ENCODE measurements at regions not wholly inside any gene's neighbourhood (a gene's known extent, or its start where the extent isn't known, plus 50 kb on each side); places are given as distances from the start of the nearest gene placed in this dataset.

DNA sequence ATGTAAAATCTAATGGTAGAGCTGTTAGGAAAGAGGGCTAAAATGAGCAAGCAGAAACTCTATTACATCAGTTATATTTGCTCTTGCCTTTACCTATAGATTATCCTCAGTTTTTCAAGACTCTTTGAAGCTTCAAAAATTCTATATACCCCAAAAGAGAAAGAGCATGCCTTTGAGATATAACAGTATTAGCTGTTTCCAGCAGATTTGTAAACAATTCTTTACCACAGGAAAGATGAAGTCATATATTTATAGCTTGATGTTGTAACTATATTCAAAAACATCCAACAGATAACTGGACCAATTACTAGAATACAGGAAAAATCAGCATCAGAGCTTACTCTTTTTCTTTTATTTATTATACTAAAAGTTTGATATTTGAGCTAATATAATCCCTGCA, 416.2 kb upstream of the TPK1 start:
- no peak overlapping the region for H2AFZ ChIP-seq (ENCODE audit: low read depth, low read length)
- in situ Hi-C loops (cut with MboI): no loop called here
- H3K27me3 ChIP-seq (ENCODE audit: control insufficient read depth in 2 of 2, insufficient read depth in 2 of 2, low read length in 2 of 2): no peaks in the 10 kb centered on the region
- H3K27ac ChIP-seq (ENCODE audit: extremely low read depth, low read depth, low read length): no peak overlapping the region
- intact Hi-C loops (cut with micrococcal nuclease): no loop called here
- DNase-seq (ENCODE audit: extremely low read depth in 1 of 4, low spot score in 3 of 4) (no peak), FAIRE-seq (no peak), ATAC-seq (no peak)
- no peaks in the 10 kb centered on the region for H3K36me3 ChIP-seq (ENCODE audit: control insufficient read depth, insufficient read depth, low read length)
- no TSS peak for BruUV-seq (replicated peaks)
- H3K9ac ChIP-seq (ENCODE audit: insufficient read depth in 1 of 2, low read depth in 2 of 2, low read length in 2 of 2): no peak overlapping the region
- H3K4me2 ChIP-seq (ENCODE audit: insufficient read depth, low read length): no peak overlapping the region
- ChIA-PET POLR2A (interaction anchor here (0.7 kb wide), 1 partner anchor 14 kb away, joined by 3 read pairs; no protein-coding TSS in a partner anchor), CTCF (ENCODE audit: low intra/inter-chr PET ratio) (no interaction called here)
- H3K9me1 ChIP-seq (ENCODE audit: control insufficient read depth, insufficient read depth, low read length): no peaks in the 10 kb centered on the region
- H4K20me1 ChIP-seq (replicated peaks; ENCODE audit: control insufficient read depth, insufficient read depth, low read length): no peaks in the 10 kb centered on the region
- no peak overlapping the region for H3K4me3 ChIP-seq
- no peaks in the 10 kb centered on the region for H3K79me2 ChIP-seq (ENCODE audit: control insufficient read depth, insufficient read depth, low read length)
- H3K4me1 ChIP-seq (replicated peaks in 1 of 2; ENCODE audit: control insufficient read depth in 2 of 2, insufficient read depth in 2 of 2, low read length in 2 of 2): no peaks in the 10 kb centered on the region
- TF ChIP-seq, protein P1, sequence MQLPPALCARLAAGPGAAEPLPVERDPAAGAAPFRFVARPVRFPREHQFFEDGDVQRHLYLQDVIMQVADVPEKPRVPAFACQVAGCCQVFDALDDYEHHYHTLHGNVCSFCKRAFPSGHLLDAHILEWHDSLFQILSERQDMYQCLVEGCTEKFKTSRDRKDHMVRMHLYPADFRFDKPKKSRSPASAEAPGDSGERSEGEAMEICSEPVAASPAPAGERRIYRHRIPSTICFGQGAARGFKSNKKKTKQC (CRISPR knock-in tag; IDR thresholded peaks at IDR 0.05): no peak
- TF ChIP-seq, protein P2, sequence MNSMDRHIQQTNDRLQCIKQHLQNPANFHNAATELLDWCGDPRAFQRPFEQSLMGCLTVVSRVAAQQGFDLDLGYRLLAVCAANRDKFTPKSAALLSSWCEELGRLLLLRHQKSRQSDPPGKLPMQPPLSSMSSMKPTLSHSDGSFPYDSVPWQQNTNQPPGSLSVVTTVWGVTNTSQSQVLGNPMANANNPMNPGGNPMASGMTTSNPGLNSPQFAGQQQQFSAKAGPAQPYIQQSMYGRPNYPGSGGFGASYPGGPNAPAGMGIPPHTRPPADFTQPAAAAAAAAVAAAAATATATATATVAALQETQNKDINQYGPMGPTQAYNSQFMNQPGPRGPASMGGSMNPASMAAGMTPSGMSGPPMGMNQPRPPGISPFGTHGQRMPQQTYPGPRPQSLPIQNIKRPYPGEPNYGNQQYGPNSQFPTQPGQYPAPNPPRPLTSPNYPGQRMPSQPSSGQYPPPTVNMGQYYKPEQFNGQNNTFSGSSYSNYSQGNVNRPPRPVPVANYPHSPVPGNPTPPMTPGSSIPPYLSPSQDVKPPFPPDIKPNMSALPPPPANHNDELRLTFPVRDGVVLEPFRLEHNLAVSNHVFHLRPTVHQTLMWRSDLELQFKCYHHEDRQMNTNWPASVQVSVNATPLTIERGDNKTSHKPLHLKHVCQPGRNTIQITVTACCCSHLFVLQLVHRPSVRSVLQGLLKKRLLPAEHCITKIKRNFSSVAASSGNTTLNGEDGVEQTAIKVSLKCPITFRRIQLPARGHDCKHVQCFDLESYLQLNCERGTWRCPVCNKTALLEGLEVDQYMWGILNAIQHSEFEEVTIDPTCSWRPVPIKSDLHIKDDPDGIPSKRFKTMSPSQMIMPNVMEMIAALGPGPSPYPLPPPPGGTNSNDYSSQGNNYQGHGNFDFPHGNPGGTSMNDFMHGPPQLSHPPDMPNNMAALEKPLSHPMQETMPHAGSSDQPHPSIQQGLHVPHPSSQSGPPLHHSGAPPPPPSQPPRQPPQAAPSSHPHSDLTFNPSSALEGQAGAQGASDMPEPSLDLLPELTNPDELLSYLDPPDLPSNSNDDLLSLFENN (IDR thresholded peaks at IDR 0.05; ENCODE audit: low read depth in 2 of 2, low read length in 2 of 2): no peak
- TF ChIP-seq ZNF780A (CRISPR knock-in tag; IDR thresholded peaks at IDR 0.05) (no peak), DNMT1 (IDR thresholded peaks at IDR 0.05) (no peak), CBFA2T3 (IDR thresholded peaks at IDR 0.05) (no peak), ZNF551 (CRISPR knock-in tag; IDR thresholded peaks at IDR 0.05) (no peak), SMAD3 (CRISPR knock-in tag; conservative IDR thresholded peaks at IDR 0.05) (no peak), CCNT2 (IDR thresholded peaks at IDR 0.05; ENCODE audit: borderline replicate concordance, extremely low read depth, insufficient read length, low read depth, low read length) (no peak), KHSRP (IDR thresholded peaks at IDR 0.05) (no peak), SREBF2 (CRISPR knock-in tag; IDR thresholded peaks at IDR 0.05) (no peak), SUPT5H (IDR thresholded peaks at IDR 0.05) (no peak), SRSF1 (IDR thresholded peaks at IDR 0.05; ENCODE audit: low read depth, low read length) (no peak), SMARCA5 (IDR thresholded peaks at IDR 0.05) (no peak), LEF1 (IDR thresholded peaks at IDR 0.05) (no peak)
- TF ChIP-seq, protein P3, sequence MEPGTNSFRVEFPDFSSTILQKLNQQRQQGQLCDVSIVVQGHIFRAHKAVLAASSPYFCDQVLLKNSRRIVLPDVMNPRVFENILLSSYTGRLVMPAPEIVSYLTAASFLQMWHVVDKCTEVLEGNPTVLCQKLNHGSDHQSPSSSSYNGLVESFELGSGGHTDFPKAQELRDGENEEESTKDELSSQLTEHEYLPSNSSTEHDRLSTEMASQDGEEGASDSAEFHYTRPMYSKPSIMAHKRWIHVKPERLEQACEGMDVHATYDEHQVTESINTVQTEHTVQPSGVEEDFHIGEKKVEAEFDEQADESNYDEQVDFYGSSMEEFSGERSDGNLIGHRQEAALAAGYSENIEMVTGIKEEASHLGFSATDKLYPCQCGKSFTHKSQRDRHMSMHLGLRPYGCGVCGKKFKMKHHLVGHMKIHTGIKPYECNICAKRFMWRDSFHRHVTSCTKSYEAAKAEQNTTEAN (CRISPR knock-in tag; IDR thresholded peaks at IDR 0.05): no peak
- TF ChIP-seq, protein P4, sequence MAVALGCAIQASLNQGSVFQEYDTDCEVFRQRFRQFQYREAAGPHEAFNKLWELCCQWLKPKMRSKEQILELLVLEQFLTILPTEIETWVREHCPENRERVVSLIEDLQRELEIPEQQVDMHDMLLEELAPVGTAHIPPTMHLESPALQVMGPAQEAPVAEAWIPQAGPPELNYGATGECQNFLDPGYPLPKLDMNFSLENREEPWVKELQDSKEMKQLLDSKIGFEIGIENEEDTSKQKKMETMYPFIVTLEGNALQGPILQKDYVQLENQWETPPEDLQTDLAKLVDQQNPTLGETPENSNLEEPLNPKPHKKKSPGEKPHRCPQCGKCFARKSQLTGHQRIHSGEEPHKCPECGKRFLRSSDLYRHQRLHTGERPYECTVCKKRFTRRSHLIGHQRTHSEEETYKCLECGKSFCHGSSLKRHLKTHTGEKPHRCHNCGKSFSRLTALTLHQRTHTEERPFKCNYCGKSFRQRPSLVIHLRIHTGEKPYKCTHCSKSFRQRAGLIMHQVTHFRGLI (CRISPR knock-in tag; IDR thresholded peaks at IDR 0.05): no peak
- no peaks in the 10 kb centered on the region for H3K9me3 ChIP-seq (replicated peaks; ENCODE audit: control insufficient read depth, insufficient read depth, low read depth, low read length)

Data from K562 (cell line).